Omental fat pad (tissue), 3 donors: ENCODE measurements at regions not wholly inside any gene's neighbourhood (a gene's known extent, or its start where the extent isn't known, plus 50 kb on each side); places are given as distances from the start of the nearest gene placed in this dataset.

Source experiments
- ATAC-seq: fragments of 150-250 bp; one replicate; pipeline ENCODE4 v1.9.1; 2016; ENCODE audit warnings: mild to moderate bottlenecking, moderate library complexity; ENCODE audit not compliant: low FRiP score
- DNase-seq: peaks from one replicate; pipeline ENCODE4 v3.0.0-alpha.2; 2019; ENCODE audit warnings: low spot score
- TF ChIP-seq, protein P1 (sequence below), 3 donors: fragments of 450-650 bp; IDR thresholded peaks; one replicate each; pipeline ENCODE4 v1.5.1; 2016 to 2017; ENCODE audit warnings: antibody characterized with exemption in 3 of 3, mild to moderate bottlenecking in 3 of 3, moderate library complexity in 2 of 3

DNA sequence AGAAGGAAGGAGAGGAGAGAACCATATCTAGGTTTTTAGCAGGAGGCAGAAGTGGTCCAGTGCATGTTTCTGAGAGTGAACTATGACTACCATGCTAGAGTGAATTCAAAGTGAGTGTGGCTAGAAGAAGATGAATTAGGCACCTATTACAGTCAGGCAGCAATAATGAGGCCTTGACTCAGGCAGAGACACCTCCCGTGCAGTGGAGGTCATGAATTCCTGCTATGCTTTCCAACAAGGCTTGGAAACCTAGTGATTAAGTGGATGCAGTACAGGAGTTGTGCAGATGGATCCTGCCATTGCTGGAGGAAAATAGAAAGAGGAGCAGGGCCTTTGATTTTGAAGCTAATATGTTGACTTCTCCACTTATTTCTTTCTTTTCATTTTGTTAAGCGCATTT lies 581.5 kb downstream of the RWDD3 start:
- TF ChIP-seq, protein P1, sequence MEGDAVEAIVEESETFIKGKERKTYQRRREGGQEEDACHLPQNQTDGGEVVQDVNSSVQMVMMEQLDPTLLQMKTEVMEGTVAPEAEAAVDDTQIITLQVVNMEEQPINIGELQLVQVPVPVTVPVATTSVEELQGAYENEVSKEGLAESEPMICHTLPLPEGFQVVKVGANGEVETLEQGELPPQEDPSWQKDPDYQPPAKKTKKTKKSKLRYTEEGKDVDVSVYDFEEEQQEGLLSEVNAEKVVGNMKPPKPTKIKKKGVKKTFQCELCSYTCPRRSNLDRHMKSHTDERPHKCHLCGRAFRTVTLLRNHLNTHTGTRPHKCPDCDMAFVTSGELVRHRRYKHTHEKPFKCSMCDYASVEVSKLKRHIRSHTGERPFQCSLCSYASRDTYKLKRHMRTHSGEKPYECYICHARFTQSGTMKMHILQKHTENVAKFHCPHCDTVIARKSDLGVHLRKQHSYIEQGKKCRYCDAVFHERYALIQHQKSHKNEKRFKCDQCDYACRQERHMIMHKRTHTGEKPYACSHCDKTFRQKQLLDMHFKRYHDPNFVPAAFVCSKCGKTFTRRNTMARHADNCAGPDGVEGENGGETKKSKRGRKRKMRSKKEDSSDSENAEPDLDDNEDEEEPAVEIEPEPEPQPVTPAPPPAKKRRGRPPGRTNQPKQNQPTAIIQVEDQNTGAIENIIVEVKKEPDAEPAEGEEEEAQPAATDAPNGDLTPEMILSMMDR (IDR thresholded peaks at IDR 0.05), result no peak
- DNase-seq, result no peak

DNA sequence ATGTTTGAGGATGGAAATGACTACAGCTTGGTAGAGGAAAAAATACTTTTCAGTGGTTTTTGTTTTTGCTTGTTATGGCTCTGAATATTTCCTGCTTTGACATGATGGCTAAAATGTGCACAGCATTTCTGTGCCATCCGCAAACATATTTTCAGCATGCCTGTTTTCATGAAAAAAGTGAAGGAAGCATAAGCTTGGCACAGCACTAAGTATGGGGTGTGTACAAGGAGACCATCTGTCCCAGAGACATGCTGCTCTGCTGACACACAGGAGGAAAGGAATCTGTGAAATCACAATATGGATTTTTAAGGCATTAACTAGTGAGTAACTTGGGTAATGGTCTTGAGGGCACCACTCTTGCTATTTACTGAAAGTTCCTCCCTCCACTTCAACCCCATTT lies 595.5 kb downstream of the RWDD3 start:
- DNase-seq (no peak), ATAC-seq (no peak)
- TF ChIP-seq, protein P1 (IDR thresholded peaks at IDR 0.05), result no peak

More for the DNA sequence above, 581.5 kb downstream of the RWDD3 start:
- no peak for ATAC-seq

DNA sequence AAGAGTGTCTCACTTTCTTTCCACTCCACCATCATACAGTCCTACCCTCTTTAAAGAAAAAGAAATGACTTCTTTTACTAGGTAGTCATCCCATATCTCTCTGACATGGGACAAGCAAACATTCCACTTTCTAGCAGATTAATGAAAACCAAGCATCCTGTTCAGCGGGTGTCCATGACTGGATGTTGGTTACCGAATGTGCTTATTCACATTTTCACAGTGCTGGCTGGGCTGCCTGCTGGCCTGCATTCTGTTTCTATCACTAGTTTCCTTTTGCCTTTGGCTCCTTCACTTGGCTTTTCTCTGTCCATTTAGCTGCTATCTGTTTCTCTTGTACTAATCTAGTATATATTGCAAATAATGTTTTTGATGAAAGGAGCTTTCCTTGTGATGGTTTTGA lies 598.4 kb downstream of the RWDD3 start:
- TF ChIP-seq, protein P1 (IDR thresholded peaks at IDR 0.05), result no peak
- DNase-seq (no peak), ATAC-seq (no peak)

DNA sequence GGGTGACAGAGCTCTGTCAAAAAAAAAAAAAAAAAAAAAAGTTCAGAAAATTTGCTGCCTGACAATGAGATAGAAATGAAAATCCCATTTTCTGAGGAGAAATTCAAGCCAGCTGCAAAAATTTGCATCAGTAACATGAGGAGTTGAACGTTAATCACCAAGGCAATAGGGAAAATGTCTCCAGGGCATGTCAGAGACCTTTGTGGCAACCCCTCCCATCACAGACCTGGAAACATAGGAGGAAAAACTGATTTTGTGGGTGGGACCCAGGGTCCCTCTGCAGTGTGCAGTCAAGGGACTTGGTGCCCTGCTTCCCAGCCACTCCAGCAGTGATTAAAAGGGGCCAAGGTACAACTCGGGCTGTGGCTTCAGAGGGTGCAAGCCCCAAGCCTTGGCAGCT lies 615.4 kb downstream of the RWDD3 start:
- TF ChIP-seq, protein P1 (IDR thresholded peaks at IDR 0.05), result no peak
- no peak for DNase-seq
- no peak for ATAC-seq

DNA sequence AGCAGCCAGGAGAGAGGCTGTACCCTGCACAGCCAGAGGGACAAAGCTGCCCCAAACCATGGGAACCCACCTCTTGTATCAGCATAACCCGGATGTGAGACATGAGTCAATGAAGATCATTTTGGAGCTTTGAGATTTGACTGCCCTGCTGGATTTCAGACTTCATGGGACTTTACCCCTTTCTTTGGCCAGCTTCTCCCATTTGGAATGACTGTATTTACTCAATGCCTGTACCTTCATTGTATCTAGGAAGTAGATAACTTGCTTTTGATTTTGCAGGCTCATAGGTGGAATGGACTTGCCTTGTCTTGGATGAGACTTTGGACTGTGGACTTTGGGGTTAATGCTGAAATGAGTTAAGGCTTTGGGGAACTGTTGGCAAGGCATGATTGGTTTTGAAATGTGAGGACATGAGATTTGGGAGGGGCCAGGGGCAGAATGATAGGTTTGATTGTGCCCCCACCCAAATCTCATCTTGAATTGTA lies 616.2 kb downstream of the RWDD3 start:
- TF ChIP-seq, protein P1 (IDR thresholded peaks at IDR 0.05), result no peak
- DNase-seq, result no peak
- ATAC-seq, result no peak

DNA sequence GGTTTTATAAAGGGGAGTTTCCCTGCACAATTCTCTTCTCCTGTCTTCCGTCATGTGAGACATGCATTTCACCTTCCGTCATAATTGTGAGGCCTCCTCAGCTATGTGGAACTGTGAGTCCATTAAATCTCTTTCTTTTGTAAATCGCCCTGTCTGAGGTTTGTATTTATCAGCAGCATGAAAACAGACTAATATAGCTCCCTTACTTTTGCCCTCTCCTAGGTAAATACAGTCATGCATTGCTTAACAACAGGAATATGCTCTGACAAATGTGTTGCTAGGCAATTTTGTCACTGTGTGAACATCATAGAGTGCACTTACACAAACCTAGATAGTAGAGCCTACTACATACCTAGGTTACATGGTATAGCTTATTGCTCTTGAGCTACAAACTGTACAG lies 616.8 kb downstream of the RWDD3 start:
- TF ChIP-seq, protein P1 (IDR thresholded peaks at IDR 0.05), result no peak
- DNase-seq (no peak), ATAC-seq (no peak)

DNA sequence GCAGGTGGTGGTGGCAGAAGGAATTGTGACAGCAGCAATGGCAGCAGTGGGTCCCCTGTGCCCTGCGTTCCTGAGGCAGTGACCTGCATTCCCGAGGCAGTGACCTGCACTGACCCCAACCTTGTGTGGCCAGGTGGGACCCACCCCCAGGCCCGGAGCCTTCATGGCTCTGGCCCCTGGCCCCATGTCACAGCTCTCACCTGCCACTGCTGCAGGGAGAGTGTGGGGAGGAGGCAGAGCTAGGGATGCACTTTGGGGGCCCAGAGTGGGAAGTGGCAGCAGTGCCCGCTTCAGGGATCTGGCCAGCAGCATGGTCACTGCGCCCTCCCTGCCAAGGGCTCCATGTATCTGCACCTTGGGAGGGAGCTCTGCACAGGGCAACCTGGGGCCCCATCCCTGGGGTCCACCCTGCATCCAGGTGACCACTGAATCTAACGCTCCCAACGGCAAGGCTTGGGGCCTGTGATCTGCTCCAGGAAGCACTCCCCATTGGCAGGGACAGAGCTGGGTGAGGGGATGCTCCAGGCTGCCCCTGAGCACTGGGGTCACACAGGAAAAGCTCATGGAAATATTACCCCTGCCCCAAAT lies 618.6 kb downstream of the RWDD3 start:
- DNase-seq (no peak), ATAC-seq (no peak)
- TF ChIP-seq, protein P1 (IDR thresholded peaks at IDR 0.05), result no peak
